ENCODE measurements at regions not wholly inside any gene's neighbourhood (a gene's known extent, or its start where the extent isn't known, plus 50 kb on each side); places are given as distances from the start of the nearest gene placed in this dataset.

- no peak for TF ChIP-seq MAFK (IDR thresholded peaks at IDR 0.05; ENCODE audit: low read depth, low read length)
- no peak for TF ChIP-seq SMC3 (IDR thresholded peaks at IDR 0.05; ENCODE audit: low read depth, low read length)
- TF ChIP-seq BHLHE40 (IDR thresholded peaks at IDR 0.05; ENCODE audit: low read depth, low read length) = no peak
- no peak for TF ChIP-seq CTCF (conservative IDR thresholded peaks at IDR 0.05; ENCODE audit: low read depth, low read length)
- no peak for TF ChIP-seq POLR2A (IDR thresholded peaks at IDR 0.05; ENCODE audit: low read depth, low read length)
- TF ChIP-seq USF2 (IDR thresholded peaks at IDR 0.05; ENCODE audit: low read depth, low read length) = no peak
- TF ChIP-seq ELK1 (IDR thresholded peaks at IDR 0.05; ENCODE audit: borderline replicate concordance, low read depth, low read length) = no peak
- no peak for TF ChIP-seq MAZ (IDR thresholded peaks at IDR 0.05; ENCODE audit: borderline replicate concordance, low read depth, low read length)
- no peak for TF ChIP-seq RCOR1 (IDR thresholded peaks at IDR 0.05; ENCODE audit: insufficient replicate concordance, low read length)
- no peak for TF ChIP-seq RFX5 (IDR thresholded peaks at IDR 0.05; ENCODE audit: low read depth, low read length)
- TF ChIP-seq CEBPB (IDR thresholded peaks at IDR 0.05; ENCODE audit: low read depth, low read length) = no peak
- TF ChIP-seq RAD21 (IDR thresholded peaks at IDR 0.05; ENCODE audit: low read length) = no peak
Observed at GRCh38 chr4:20589436-20589835, 110.8 kb upstream of the PACRGL start.
